ENCODE measurements at regions not wholly inside any gene's neighbourhood (a gene's known extent, or its start where the extent isn't known, plus 50 kb on each side); places are given as distances from the start of the nearest gene placed in this dataset.

DNA sequence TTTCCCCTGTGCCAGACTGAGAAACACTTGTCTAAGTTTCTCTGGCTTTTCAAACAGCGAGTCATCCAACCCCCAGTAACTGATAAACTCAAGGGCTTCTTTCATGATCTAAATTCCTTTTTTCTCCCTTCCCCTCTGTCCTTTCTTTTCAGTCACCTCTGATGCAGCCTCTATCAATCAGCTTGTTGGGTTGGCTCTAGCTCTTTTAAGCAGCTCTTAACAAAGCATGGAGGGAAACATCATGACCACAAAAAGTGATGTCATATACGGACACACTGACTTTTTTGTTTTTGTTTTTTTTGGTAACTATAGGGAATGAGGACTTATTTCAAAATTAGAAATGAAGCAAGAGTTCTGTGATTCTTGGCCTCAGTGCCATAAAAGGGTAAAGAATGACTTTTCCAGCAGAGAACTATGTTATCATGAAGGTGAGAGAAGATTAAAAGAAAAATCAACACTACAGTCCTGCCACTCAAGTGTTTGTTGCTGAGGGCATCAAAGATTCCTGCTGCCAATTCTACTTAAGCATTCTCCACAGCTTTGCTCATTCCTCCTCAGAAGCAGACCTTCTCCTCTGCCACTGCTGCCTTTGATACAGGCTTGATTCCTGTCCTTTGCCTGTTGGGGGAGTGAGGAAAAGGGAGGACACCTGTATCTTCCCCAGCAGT lies 457.0 kb upstream of the ONECUT1 start:
- no peaks in the 10 kb centered on the region for H3K27me3 ChIP-seq
- H3K9me3 ChIP-seq, result no peaks in the 10 kb centered on the region
- H3K27ac ChIP-seq, result no peak overlapping the region
- TF ChIP-seq, protein P1, sequence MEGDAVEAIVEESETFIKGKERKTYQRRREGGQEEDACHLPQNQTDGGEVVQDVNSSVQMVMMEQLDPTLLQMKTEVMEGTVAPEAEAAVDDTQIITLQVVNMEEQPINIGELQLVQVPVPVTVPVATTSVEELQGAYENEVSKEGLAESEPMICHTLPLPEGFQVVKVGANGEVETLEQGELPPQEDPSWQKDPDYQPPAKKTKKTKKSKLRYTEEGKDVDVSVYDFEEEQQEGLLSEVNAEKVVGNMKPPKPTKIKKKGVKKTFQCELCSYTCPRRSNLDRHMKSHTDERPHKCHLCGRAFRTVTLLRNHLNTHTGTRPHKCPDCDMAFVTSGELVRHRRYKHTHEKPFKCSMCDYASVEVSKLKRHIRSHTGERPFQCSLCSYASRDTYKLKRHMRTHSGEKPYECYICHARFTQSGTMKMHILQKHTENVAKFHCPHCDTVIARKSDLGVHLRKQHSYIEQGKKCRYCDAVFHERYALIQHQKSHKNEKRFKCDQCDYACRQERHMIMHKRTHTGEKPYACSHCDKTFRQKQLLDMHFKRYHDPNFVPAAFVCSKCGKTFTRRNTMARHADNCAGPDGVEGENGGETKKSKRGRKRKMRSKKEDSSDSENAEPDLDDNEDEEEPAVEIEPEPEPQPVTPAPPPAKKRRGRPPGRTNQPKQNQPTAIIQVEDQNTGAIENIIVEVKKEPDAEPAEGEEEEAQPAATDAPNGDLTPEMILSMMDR (IDR thresholded peaks at IDR 0.05), result no peak
- TF ChIP-seq POLR2A (IDR thresholded peaks at IDR 0.05), result no peak
- intact Hi-C loops (cut with DNase I; ENCODE audit: low total_unique reads), result no loop called here
- H3K4me3 ChIP-seq, result no peak overlapping the region
- no peaks in the 10 kb centered on the region for H3K4me1 ChIP-seq
- DNase-seq, result no peak
- no peaks in the 10 kb centered on the region for H3K36me3 ChIP-seq

DNA sequence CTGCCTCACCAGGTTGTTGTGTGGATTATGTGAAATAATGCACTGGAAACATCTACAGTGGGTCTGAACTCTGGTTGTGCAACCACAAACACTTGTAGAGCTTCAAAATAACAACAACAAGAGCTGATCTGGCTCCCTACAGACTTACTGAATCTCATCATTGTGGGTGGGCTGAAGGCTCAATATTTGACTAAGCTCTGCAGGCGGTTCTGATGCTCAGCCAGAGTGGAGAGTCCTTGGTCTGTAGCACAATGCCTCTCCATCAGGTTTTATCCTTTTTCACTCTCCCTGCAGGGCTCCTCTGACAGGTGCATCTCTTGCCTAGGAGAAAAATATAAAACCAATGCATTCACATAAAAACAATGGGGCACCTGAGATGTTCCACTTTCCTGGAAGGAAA lies 456.3 kb upstream of the ONECUT1 start:
- H3K27ac ChIP-seq, result no peak overlapping the region
- intact Hi-C loops (cut with DNase I; ENCODE audit: low total_unique reads), result no loop called here
- H3K9me3 ChIP-seq, result no peaks in the 10 kb centered on the region
- H3K4me3 ChIP-seq, result no peak overlapping the region
- no peaks in the 10 kb centered on the region for H3K27me3 ChIP-seq
- TF ChIP-seq, protein P1 (IDR thresholded peaks at IDR 0.05), result no peak
- no peak for TF ChIP-seq POLR2A (IDR thresholded peaks at IDR 0.05)
- DNase-seq, result no peak
- no peaks in the 10 kb centered on the region for H3K4me1 ChIP-seq
- no peaks in the 10 kb centered on the region for H3K36me3 ChIP-seq

DNA sequence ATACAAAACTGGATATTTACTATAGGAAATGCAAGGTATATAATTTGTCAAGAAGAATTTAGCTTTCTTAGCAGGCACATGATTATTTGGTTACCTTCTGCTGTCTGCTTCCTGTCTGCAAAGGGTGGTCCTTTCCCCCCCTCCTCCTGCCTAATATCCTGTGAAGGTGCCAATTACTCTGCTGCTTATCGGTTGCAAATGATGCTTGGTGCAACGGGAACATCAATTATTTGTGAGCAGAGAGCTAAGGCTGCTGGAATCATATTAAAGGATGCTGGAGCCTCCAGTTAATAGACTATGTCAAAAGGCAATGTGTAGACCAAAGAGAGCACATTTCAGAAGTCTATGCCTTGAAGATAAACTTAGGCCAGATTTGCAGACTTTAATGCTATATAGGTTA lies 443.7 kb upstream of the ONECUT1 start:
- intact Hi-C loops (cut with DNase I; ENCODE audit: low total_unique reads), result no loop called here
- no peaks in the 10 kb centered on the region for H3K27me3 ChIP-seq
- H3K4me1 ChIP-seq, result no peaks in the 10 kb centered on the region
- H3K4me3 ChIP-seq, result no peak overlapping the region
- H3K27ac ChIP-seq, result no peak overlapping the region
- no peaks in the 10 kb centered on the region for H3K36me3 ChIP-seq
- TF ChIP-seq, protein P1 (IDR thresholded peaks at IDR 0.05), result no peak
- TF ChIP-seq POLR2A (IDR thresholded peaks at IDR 0.05), result no peak
- no peaks in the 10 kb centered on the region for H3K9me3 ChIP-seq
- no peak for DNase-seq

DNA sequence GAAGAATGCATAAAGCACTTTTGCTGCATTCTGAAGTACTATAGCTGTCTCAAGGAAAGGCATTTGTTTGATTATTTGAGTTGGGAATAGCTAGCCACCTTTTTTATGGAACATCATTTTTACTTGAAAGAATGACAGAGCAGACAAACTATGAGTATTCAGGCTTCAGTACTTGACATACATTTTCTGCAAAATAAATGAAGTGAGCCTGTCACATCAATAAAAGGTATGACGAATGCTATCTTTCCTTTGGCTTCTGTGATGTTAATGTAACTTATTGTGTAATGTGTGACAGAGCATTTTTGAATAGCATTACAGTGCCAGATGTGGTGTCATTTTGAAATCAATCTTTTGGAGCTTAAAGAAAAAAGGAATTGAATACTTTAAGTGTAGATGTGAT lies 440.3 kb upstream of the ONECUT1 start:
- no peak overlapping the region for H3K27ac ChIP-seq
- intact Hi-C loops (cut with DNase I; ENCODE audit: low total_unique reads), result no loop called here
- no peak for DNase-seq
- H3K36me3 ChIP-seq, result no peaks in the 10 kb centered on the region
- H3K9me3 ChIP-seq, result no peaks in the 10 kb centered on the region
- no peaks in the 10 kb centered on the region for H3K4me1 ChIP-seq
- TF ChIP-seq POLR2A (IDR thresholded peaks at IDR 0.05), result no peak
- TF ChIP-seq, protein P1 (IDR thresholded peaks at IDR 0.05), result no peak
- H3K4me3 ChIP-seq, result no peak overlapping the region
- no peaks in the 10 kb centered on the region for H3K27me3 ChIP-seq

DNA sequence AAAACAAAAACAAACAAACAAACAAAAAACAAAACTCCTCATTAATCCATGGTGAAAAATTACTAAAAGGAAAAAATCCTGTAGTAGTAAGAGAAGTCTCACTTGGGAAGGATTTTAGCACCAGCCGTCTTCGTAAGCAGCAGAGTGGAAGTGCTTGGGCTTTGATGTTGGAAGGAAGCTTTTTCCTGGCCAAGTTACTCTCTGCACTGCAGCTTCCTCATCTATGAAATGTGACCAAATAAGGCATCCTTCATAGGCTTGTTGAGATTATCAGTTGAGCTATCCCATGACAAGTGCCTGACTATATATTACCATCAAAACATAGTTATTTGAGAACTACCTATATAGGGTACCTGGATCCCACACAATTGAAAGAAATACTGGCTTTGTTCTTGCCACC lies 436.4 kb upstream of the ONECUT1 start:
- H3K27ac ChIP-seq, result no peak overlapping the region
- intact Hi-C loops (cut with DNase I; ENCODE audit: low total_unique reads), result no loop called here
- H3K36me3 ChIP-seq, result no peaks in the 10 kb centered on the region
- no peaks in the 10 kb centered on the region for H3K4me1 ChIP-seq
- no peak for DNase-seq
- no peak for TF ChIP-seq POLR2A (IDR thresholded peaks at IDR 0.05)
- TF ChIP-seq, protein P1 (IDR thresholded peaks at IDR 0.05), result no peak
- no peaks in the 10 kb centered on the region for H3K27me3 ChIP-seq
- no peaks in the 10 kb centered on the region for H3K9me3 ChIP-seq
- H3K4me3 ChIP-seq, result no peak overlapping the region

Data from uterus (tissue), 3 donors.